Endothelial cell of umbilical vein (primary cell): ENCODE measurements at regions not wholly inside any gene's neighbourhood (a gene's known extent, or its start where the extent isn't known, plus 50 kb on each side); places are given as distances from the start of the nearest gene placed in this dataset.

Experiments used
- BruUV-seq: library from RNA; stranded (reverse); fragments of 400-500 nt; replicated peaks from 2 replicates; lab custom pipeline; 2021; lab: Mats Ljungman, UMichigan
- CTCF ChIA-PET: fragments of 300-600, 350-600 bp; sonication (Branson Sonifier 250); formaldehyde crosslinking; loops from one replicate; lab custom pipeline; 2021; ENCODE audit warnings: antibody characterized with exemption, inconsistent platforms; lab: Charles Lee
- POLR2A ChIA-PET: fragments of 300-600, 350-600 bp; sonication (Branson Sonifier 250); formaldehyde crosslinking; loops from one replicate; lab custom pipeline; 2021; ENCODE audit warnings: antibody characterized with exemption, inconsistent platforms; lab: Charles Lee
- DNase-seq: peaks from one replicate; pipeline ENCODE4 v3.0.0-alpha.2; 2011; ENCODE audit warnings: low read depth, low spot score
- FAIRE-seq: peaks from 2 replicates; lab custom pipeline; 2011; peaks lifted over from hg19 to GRCh38; lab: Jason Lieb, UNC
- H2AFZ ChIP-seq: 2 replicates; pipeline ENCODE4 v1.6.0; 2012; ENCODE audit warnings: low read depth, low read length, control low read depth, inconsistent platforms
- H3K27ac ChIP-seq: 2 replicates; pipeline ENCODE4 v1.5.1; 2011; ENCODE audit warnings: low read depth, mild to moderate bottlenecking, control low read depth, low read length, moderate library complexity; ENCODE audit not compliant: insufficient read depth
- H3K27me3 ChIP-seq, 2 experiments: 2 replicates each; pipeline versions ENCODE4 v1.6.0 to v1.6.1; 2011; ENCODE audit warnings: low read length in 2 of 2, mixed read lengths in 1 of 2; ENCODE audit not compliant: control insufficient read depth in 2 of 2, insufficient read depth in 2 of 2
- H3K36me3 ChIP-seq, 2 experiments: 2 replicates in 1 of 2; 3 replicates in 1 of 2; pipeline ENCODE4 v1.5.1; 2011; ENCODE audit warnings: low read length in 2 of 2, mild to moderate bottlenecking in 1 of 2, moderate library complexity in 1 of 2; ENCODE audit not compliant: control insufficient read depth in 2 of 2, insufficient read depth in 2 of 2; ENCODE audit errors: extremely low read depth in 1 of 2
- H3K4me1 ChIP-seq: 3 replicates; pipeline ENCODE4 v1.5.1; 2011; ENCODE audit warnings: mild to moderate bottlenecking, low read length; ENCODE audit not compliant: control insufficient read depth, insufficient read depth; ENCODE audit errors: extremely low read depth
- H3K4me2 ChIP-seq: 2 replicates; pipeline ENCODE4 v1.6.1; 2011; ENCODE audit warnings: low read length, control low read depth, mixed read lengths; ENCODE audit not compliant: insufficient read depth
- H3K4me3 ChIP-seq, 3 experiments: fragments of 200-600 bp in 1 of 3; sonication (generic), shearing (Covaris generic) in 1 of 3; replicated peaks in 1 of 3; 2 replicates each; pipeline ENCODE4 v1.5.1; 2011 to 2016; ENCODE audit warnings: control low read depth in 3 of 3, low read length in 3 of 3, mild to moderate bottlenecking in 2 of 3, inconsistent platforms in 1 of 3, low read depth in 1 of 3, moderate library complexity in 1 of 3; ENCODE audit not compliant: insufficient read depth in 1 of 3
- H3K79me2 ChIP-seq: 2 replicates; pipeline ENCODE4 v1.6.0; 2012; ENCODE audit warnings: low read length, inconsistent platforms; ENCODE audit not compliant: control insufficient read depth, insufficient read depth
- H3K9ac ChIP-seq: replicated peaks from 2 replicates; pipeline ENCODE3; 2011; ENCODE audit warnings: low read length, control low read depth; ENCODE audit not compliant: insufficient read depth; ENCODE audit errors: extremely low read depth
- H3K9me1 ChIP-seq: replicated peaks from 3 replicates; pipeline ENCODE4 v1.6.0; 2011; ENCODE audit warnings: mild to moderate bottlenecking, low read length; ENCODE audit not compliant: control insufficient read depth, insufficient read depth; ENCODE audit errors: extremely low read depth
- H3K9me3 ChIP-seq: replicated peaks from 2 replicates; pipeline ENCODE4 v1.5.1; 2012; ENCODE audit warnings: low read length, inconsistent platforms; ENCODE audit not compliant: control insufficient read depth, insufficient read depth
- H4K20me1 ChIP-seq: replicated peaks from 2 replicates; pipeline ENCODE3; 2011; ENCODE audit warnings: mild to moderate bottlenecking, low read length; ENCODE audit not compliant: control insufficient read depth, insufficient read depth; ENCODE audit errors: extremely low read depth
- EZH2 ChIP-seq: IDR thresholded peaks from 2 replicates; pipeline ENCODE4 v1.6.1; 2012; ENCODE audit warnings: borderline replicate concordance, low read depth, mild to moderate bottlenecking, moderate library complexity, low read length, inconsistent platforms; ENCODE audit not compliant: severe bottlenecking
- FOS ChIP-seq: IDR thresholded peaks from 2 replicates; pipeline ENCODE4 v1.6.1; 2011; ENCODE audit warnings: mild to moderate bottlenecking, low read length, moderate library complexity, borderline replicate concordance; ENCODE audit not compliant: insufficient read depth
- GATA2 ChIP-seq: IDR thresholded peaks from 2 replicates; pipeline ENCODE4 v1.7.0; 2011; ENCODE audit warnings: low read depth, mild to moderate bottlenecking, moderate library complexity, mixed read lengths, low read length; ENCODE audit not compliant: insufficient read length, insufficient read depth
- JUN ChIP-seq: IDR thresholded peaks from 2 replicates; pipeline ENCODE4 v1.6.1; 2011; ENCODE audit warnings: borderline replicate concordance, low read depth; ENCODE audit not compliant: insufficient read length, insufficient read depth
- MYC ChIP-seq: IDR thresholded peaks from one replicate; pipeline ENCODE4 v1.6.1; 2011; ENCODE audit warnings: mild to moderate bottlenecking, low read depth, low read length
- POLR2A ChIP-seq: IDR thresholded peaks from 2 replicates; pipeline ENCODE4 v1.6.1; 2012; ENCODE audit warnings: low read depth, mild to moderate bottlenecking, control low read depth, low read length
- POLR2AphosphoS5 ChIP-seq: IDR thresholded peaks from 2 replicates; pipeline ENCODE4 v1.6.1; 2012; ENCODE audit warnings: low read depth, mild to moderate bottlenecking, control low read depth, low read length, moderate library complexity; ENCODE audit not compliant: insufficient read depth
- dilution Hi-C: fragments of 300-500 bp; cut with MboI; formaldehyde crosslinking; loops from one replicate; pipeline ENCODE4 v1.15.0; 2019; ENCODE audit warnings: low sequenced_read_pairs; ENCODE audit not compliant: extremely low pct_ligation_motif_present
- intact Hi-C: fragments of 100-400 bp; cut with micrococcal nuclease; formaldehyde crosslinking; loops from one replicate; pipeline ENCODE4 v1.10.0; 2022
- TF ChIP-seq, protein P1 (sequence below), 2 donors: IDR thresholded peaks; 1 replicate in 1 of 2; 2 replicates in 1 of 2; pipeline ENCODE4 v1.5.1; 2011; ENCODE audit warnings: low read length in 2 of 2, mild to moderate bottlenecking in 2 of 2, moderate library complexity in 2 of 2, control low read depth in 1 of 2, inconsistent platforms in 1 of 2, low read depth in 1 of 2; ENCODE audit not compliant: insufficient read depth in 1 of 2; ENCODE audit errors: extremely low read depth in 1 of 2
- TF ChIP-seq, protein P2 (sequence below): IDR thresholded peaks from 2 replicates; pipeline ENCODE4 v1.6.1; 2011; ENCODE audit not compliant: insufficient read depth, insufficient read length

DNA sequence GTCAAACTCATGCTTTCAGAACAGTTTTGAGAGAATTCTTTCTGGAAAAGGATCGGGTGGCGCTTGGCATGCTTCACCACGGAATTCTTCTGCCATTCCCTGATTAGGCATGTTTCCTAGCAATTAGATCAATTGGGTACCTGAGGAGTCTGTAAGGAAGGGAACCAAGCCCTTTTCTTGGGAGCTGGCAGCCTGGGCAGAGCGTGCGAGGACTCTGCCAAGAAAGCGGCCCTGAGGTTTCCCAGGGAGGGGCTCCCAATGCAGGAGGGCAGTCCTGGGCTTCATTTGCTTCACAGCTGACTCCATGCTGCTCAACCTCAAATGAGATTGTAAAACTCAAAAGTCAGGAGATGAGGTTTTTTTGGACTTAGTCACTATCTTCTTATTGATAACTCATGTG is 60.3 kb downstream of the MYCN start:
- no peak overlapping the region for H3K27ac ChIP-seq
- CTCF ChIA-PET: no interaction called here
- H3K9me1 ChIP-seq: no peaks in the 10 kb centered on the region
- dilution Hi-C loops (no loop called here), intact Hi-C loops (no loop called here)
- H3K4me1 ChIP-seq: no peaks in the 10 kb centered on the region
- H3K79me2 ChIP-seq: no peaks in the 10 kb centered on the region
- no peak overlapping the region for H3K4me3 ChIP-seq
- H3K36me3 ChIP-seq: no peaks in the 10 kb centered on the region
- POLR2A ChIA-PET: no interaction called here
- no peaks in the 10 kb centered on the region for H4K20me1 ChIP-seq
- H2AFZ ChIP-seq: no peak overlapping the region
- H3K9me3 ChIP-seq: no peaks in the 10 kb centered on the region
- no peak overlapping the region for H3K9ac ChIP-seq
- no TSS peak for BruUV-seq
- FAIRE-seq (no peak), DNase-seq (no peak)
- no peaks in the 10 kb centered on the region for H3K27me3 ChIP-seq
- no peak for TF ChIP-seq FOS
- no peak for TF ChIP-seq MYC
- TF ChIP-seq, protein P1, sequence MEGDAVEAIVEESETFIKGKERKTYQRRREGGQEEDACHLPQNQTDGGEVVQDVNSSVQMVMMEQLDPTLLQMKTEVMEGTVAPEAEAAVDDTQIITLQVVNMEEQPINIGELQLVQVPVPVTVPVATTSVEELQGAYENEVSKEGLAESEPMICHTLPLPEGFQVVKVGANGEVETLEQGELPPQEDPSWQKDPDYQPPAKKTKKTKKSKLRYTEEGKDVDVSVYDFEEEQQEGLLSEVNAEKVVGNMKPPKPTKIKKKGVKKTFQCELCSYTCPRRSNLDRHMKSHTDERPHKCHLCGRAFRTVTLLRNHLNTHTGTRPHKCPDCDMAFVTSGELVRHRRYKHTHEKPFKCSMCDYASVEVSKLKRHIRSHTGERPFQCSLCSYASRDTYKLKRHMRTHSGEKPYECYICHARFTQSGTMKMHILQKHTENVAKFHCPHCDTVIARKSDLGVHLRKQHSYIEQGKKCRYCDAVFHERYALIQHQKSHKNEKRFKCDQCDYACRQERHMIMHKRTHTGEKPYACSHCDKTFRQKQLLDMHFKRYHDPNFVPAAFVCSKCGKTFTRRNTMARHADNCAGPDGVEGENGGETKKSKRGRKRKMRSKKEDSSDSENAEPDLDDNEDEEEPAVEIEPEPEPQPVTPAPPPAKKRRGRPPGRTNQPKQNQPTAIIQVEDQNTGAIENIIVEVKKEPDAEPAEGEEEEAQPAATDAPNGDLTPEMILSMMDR (IDR thresholded peaks at IDR 0.05; ENCODE audit: extremely low read depth in 1 of 2, insufficient read depth in 1 of 2, low read depth in 1 of 2, low read length in 2 of 2): no peak
- no peak for TF ChIP-seq POLR2AphosphoS5
- TF ChIP-seq EZH2: no peak
- no peak for TF ChIP-seq GATA2
- TF ChIP-seq, protein P2, sequence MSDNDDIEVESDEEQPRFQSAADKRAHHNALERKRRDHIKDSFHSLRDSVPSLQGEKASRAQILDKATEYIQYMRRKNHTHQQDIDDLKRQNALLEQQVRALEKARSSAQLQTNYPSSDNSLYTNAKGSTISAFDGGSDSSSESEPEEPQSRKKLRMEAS: no peak
- no peak for TF ChIP-seq POLR2A
- TF ChIP-seq JUN: no peak
- H3K4me2 ChIP-seq: no peak overlapping the region
